IMR-90 (cell line): ENCODE measurements at regions not wholly inside any gene's neighbourhood (a gene's known extent, or its start where the extent isn't known, plus 50 kb on each side); places are given as distances from the start of the nearest gene placed in this dataset.
A peak's percentile ranks its signal among the peaks of the same experiment; 100 is the strongest.

Experiments used
- ATAC-seq: fragments of 200-7000 bp; cut with Tn5 transposase; 2 replicates; pipeline ENCODE4 v1.9.1; 2020; ENCODE audit warnings: low read depth, mild to moderate bottlenecking, moderate library complexity
- BruUV-seq: library from RNA; stranded (reverse); fragments of 400-500 nt; replicated peaks from 2 replicates; lab custom pipeline; 2021; lab: Mats Ljungman, UMichigan
- CTCF ChIA-PET: fragments of 300-600 bp; formaldehyde crosslinking; extraction: SDS; loops from one replicate; lab custom pipeline; 2021; ENCODE audit warnings: antibody characterized with exemption; lab: Yijun Ruan, JAX
- POLR2A ChIA-PET: fragments of 300-600 bp; sonication (Branson Sonifier 250); formaldehyde crosslinking; loops from one replicate; lab custom pipeline; 2022; ENCODE audit warnings: antibody characterized with exemption; ENCODE audit not compliant: unreplicated experiment; lab: Charles Lee
- DNase-seq: peaks from one replicate; pipeline ENCODE4 v3.0.0; 2013
- H2AFZ ChIP-seq: replicated peaks from 2 replicates; pipeline ENCODE3; 2013; ENCODE audit warnings: low read length, mild to moderate bottlenecking; ENCODE audit not compliant: poor library complexity
- H2AK5ac ChIP-seq: 2 replicates; pipeline ENCODE4 v1.6.1; 2013; ENCODE audit warnings: low read depth, low read length, inconsistent platforms
- H2AK9ac ChIP-seq: replicated peaks from 2 replicates; pipeline ENCODE3; 2013; ENCODE audit warnings: mild to moderate bottlenecking, low read depth, low read length, moderate library complexity; ENCODE audit not compliant: poor library complexity
- H2BK120ac ChIP-seq: 2 replicates; pipeline ENCODE4 v1.6.1; 2013; ENCODE audit warnings: low read depth, low read length, inconsistent platforms
- H2BK15ac ChIP-seq: 3 replicates; pipeline ENCODE4 v1.6.1; 2013; ENCODE audit warnings: low read depth, low read length, inconsistent platforms
- H2BK20ac ChIP-seq: 2 replicates; pipeline ENCODE4 v1.6.1; 2013; ENCODE audit warnings: low read depth, mild to moderate bottlenecking, inconsistent platforms, low read length, moderate library complexity
- H2BK5ac ChIP-seq: 2 replicates; pipeline ENCODE4 v1.6.1; 2013; ENCODE audit warnings: mild to moderate bottlenecking, low read depth, low read length, inconsistent platforms; ENCODE audit not compliant: poor library complexity, severe bottlenecking
- H3K14ac ChIP-seq: replicated peaks from 2 replicates; pipeline ENCODE4 v1.6.1; 2013; ENCODE audit warnings: low read depth, low read length, inconsistent platforms
- H3K18ac ChIP-seq: 2 replicates; pipeline ENCODE4 v1.6.1; 2013; ENCODE audit warnings: low read depth, low read length, control low read depth
- H3K23ac ChIP-seq: 2 replicates; pipeline ENCODE4 v1.6.1; 2013; ENCODE audit warnings: low read depth, low read length, inconsistent platforms
- H3K27ac ChIP-seq: 2 replicates; pipeline ENCODE4 v1.5.1; 2013; ENCODE audit warnings: mild to moderate bottlenecking, control low read depth, low read length; ENCODE audit not compliant: insufficient read depth
- H3K27me3 ChIP-seq: 2 replicates; pipeline ENCODE4 v1.6.1; 2013; ENCODE audit warnings: low read length; ENCODE audit not compliant: control insufficient read depth, insufficient read depth
- H3K36me3 ChIP-seq: 2 replicates; pipeline ENCODE4 v1.6.1; 2013; ENCODE audit warnings: low read length, mixed read lengths; ENCODE audit not compliant: control insufficient read depth, insufficient read depth
- H3K4ac ChIP-seq: 2 replicates; pipeline ENCODE4 v1.6.1; 2013; ENCODE audit warnings: low read depth, low read length, inconsistent platforms
- H3K4me1 ChIP-seq: 2 replicates; pipeline ENCODE4 v1.6.1; 2013; ENCODE audit warnings: low read length, mixed read lengths; ENCODE audit not compliant: control insufficient read depth, insufficient read depth
- H3K4me2 ChIP-seq: 2 replicates; pipeline ENCODE4 v1.6.1; 2013; ENCODE audit warnings: low read depth, mild to moderate bottlenecking, control low read depth, low read length, moderate library complexity
- H3K4me3 ChIP-seq: 2 replicates; pipeline ENCODE4 v1.5.1; 2013; ENCODE audit warnings: low read depth, mild to moderate bottlenecking, control low read depth, low read length, moderate library complexity; ENCODE audit not compliant: insufficient read depth
- H3K56ac ChIP-seq: 2 replicates; pipeline ENCODE4 v1.6.1; 2013; ENCODE audit warnings: low read length, inconsistent platforms; ENCODE audit not compliant: insufficient read depth; ENCODE audit errors: extremely low read depth
- H3K79me1 ChIP-seq, 2 experiments: 2 replicates each; pipeline ENCODE4 v1.6.1; 2013; ENCODE audit warnings: low read length in 2 of 2, inconsistent platforms in 1 of 2, low read depth in 1 of 2
- H3K9ac ChIP-seq: 2 replicates; pipeline ENCODE4 v1.6.1; 2013; ENCODE audit warnings: low read depth, low read length, control low read depth
- H3K9me1 ChIP-seq: 2 replicates; pipeline ENCODE4 v1.6.1; 2013; ENCODE audit warnings: low read length, inconsistent platforms; ENCODE audit not compliant: insufficient read depth
- H3K9me3 ChIP-seq: 2 replicates; pipeline ENCODE4 v1.6.1; 2013; ENCODE audit warnings: low read length; ENCODE audit not compliant: control insufficient read depth, insufficient read depth
- H4K20me1 ChIP-seq: 2 replicates; pipeline ENCODE4 v1.6.1; 2013; ENCODE audit warnings: low read length, inconsistent platforms; ENCODE audit not compliant: insufficient read depth
- H4K5ac ChIP-seq: 2 replicates; pipeline ENCODE4 v1.6.1; 2013; ENCODE audit warnings: mild to moderate bottlenecking, low read depth, low read length, control low read depth
- H4K8ac ChIP-seq, 2 experiments: 2 replicates each; pipeline ENCODE4 v1.6.1; 2013; ENCODE audit warnings: low read depth in 2 of 2, low read length in 2 of 2, control low read depth in 1 of 2, inconsistent platforms in 1 of 2
- H4K91ac ChIP-seq: 2 replicates; pipeline ENCODE4 v1.6.1; 2013; ENCODE audit warnings: low read depth, low read length, inconsistent platforms; ENCODE audit not compliant: insufficient read depth
- BHLHE40 ChIP-seq: fragments of 150-350 bp; IDR thresholded peaks from 2 replicates; pipeline ENCODE4 v1.6.1; 2016; ENCODE audit warnings: mild to moderate bottlenecking, low read depth, low read length
- CEBPB ChIP-seq: IDR thresholded peaks from 2 replicates; pipeline ENCODE4 v1.6.1; 2012; ENCODE audit warnings: low read depth, low read length, improper control_type of control experiment
- CHD1 ChIP-seq: IDR thresholded peaks from 2 replicates; pipeline ENCODE4 v1.6.1; 2012; ENCODE audit warnings: low read depth, low read length, improper control_type of control experiment
- FOS ChIP-seq: fragments of 150-350 bp; IDR thresholded peaks from 2 replicates; pipeline ENCODE4 v1.6.1; 2016; ENCODE audit warnings: low read depth, low read length
- MAFK ChIP-seq: IDR thresholded peaks from 2 replicates; pipeline ENCODE4 v1.6.1; 2012; ENCODE audit warnings: low read depth, low read length, improper control_type of control experiment
- MAZ ChIP-seq: IDR thresholded peaks from 2 replicates; pipeline ENCODE4 v1.6.1; 2012; ENCODE audit warnings: low read depth, mild to moderate bottlenecking, low read length, improper control_type of control experiment, moderate library complexity, borderline replicate concordance
- MXI1 ChIP-seq: IDR thresholded peaks from 2 replicates; pipeline ENCODE4 v1.6.1; 2012; ENCODE audit warnings: low read depth, mild to moderate bottlenecking, low read length, moderate library complexity, borderline replicate concordance
- NFE2L2 ChIP-seq: fragments of 150-350 bp; IDR thresholded peaks from 2 replicates; pipeline ENCODE4 v1.6.1; 2016; ENCODE audit warnings: low read depth, mild to moderate bottlenecking, low read length
- POLR2A ChIP-seq: IDR thresholded peaks from 2 replicates; pipeline ENCODE4 v1.6.1; 2012; ENCODE audit warnings: mild to moderate bottlenecking, low read depth, low read length
- RAD21 ChIP-seq: IDR thresholded peaks from 2 replicates; pipeline ENCODE4 v1.6.1; 2012; ENCODE audit warnings: low read length, improper control_type of control experiment
- RCOR1 ChIP-seq: IDR thresholded peaks from 2 replicates; pipeline ENCODE4 v1.6.1; 2012; ENCODE audit warnings: mild to moderate bottlenecking, low read length, improper control_type of control experiment; ENCODE audit not compliant: insufficient replicate concordance
- RFX5 ChIP-seq: IDR thresholded peaks from 2 replicates; pipeline ENCODE4 v1.8.0; 2012; ENCODE audit warnings: low read depth, mild to moderate bottlenecking, low read length, moderate library complexity
- SMC3 ChIP-seq: fragments of 150-350 bp; IDR thresholded peaks from 2 replicates; pipeline ENCODE4 v1.6.1; 2016; ENCODE audit warnings: low read depth, mild to moderate bottlenecking, antibody characterized with exemption, low read length, moderate library complexity
- WGBS, 2 experiments: methylation state at CpG; one replicate each; pipeline versions ENCODE4 v1.1.5 to v1.1.7; 2013; ENCODE audit warnings: missing lambda C conversion rate in 2 of 2; ENCODE audit not compliant: insufficient read length in 1 of 2; ENCODE audit errors: extremely low coverage in 2 of 2; 5-methylcytosine and 5-hydroxymethylcytosine counted together
- dilution Hi-C: fragments of 300-500 bp; cut with HindIII; formaldehyde crosslinking; loops from one replicate; pipeline ENCODE4 v1.14.3; 2018; ENCODE audit warnings: low sequenced_read_pairs; ENCODE audit not compliant: unreplicated experiment
- in situ Hi-C: fragments of 300-500 bp; cut with MboI; formaldehyde crosslinking; loops from 3 replicates; pipeline ENCODE4 v1.14.3; 2019; ENCODE audit warnings: low sequenced_read_pairs, inconsistent platforms, mixed read lengths
- intact Hi-C: fragments of 100-400 bp; cut with micrococcal nuclease; formaldehyde crosslinking; loops from 2 replicates; pipeline ENCODE4 v1.10.0; 2022
- TF ChIP-seq, protein P1 (sequence below): fragments of 150-350 bp; IDR thresholded peaks from 2 replicates; pipeline ENCODE4 v1.6.1; 2016; ENCODE audit warnings: low read depth, mild to moderate bottlenecking, low read length, moderate library complexity, borderline replicate concordance
- TF ChIP-seq, protein P2 (sequence below): conservative IDR thresholded peaks from 2 replicates; pipeline ENCODE4 v1.5.1; 2012; ENCODE audit warnings: mild to moderate bottlenecking, low read depth, low read length, improper control_type of control experiment
- TF ChIP-seq, protein P3 (sequence below): fragments of 150-350 bp; IDR thresholded peaks from 2 replicates; pipeline ENCODE4 v1.6.1; 2017; ENCODE audit warnings: mild to moderate bottlenecking, antibody characterized with exemption, low read length, low read depth

DNA sequence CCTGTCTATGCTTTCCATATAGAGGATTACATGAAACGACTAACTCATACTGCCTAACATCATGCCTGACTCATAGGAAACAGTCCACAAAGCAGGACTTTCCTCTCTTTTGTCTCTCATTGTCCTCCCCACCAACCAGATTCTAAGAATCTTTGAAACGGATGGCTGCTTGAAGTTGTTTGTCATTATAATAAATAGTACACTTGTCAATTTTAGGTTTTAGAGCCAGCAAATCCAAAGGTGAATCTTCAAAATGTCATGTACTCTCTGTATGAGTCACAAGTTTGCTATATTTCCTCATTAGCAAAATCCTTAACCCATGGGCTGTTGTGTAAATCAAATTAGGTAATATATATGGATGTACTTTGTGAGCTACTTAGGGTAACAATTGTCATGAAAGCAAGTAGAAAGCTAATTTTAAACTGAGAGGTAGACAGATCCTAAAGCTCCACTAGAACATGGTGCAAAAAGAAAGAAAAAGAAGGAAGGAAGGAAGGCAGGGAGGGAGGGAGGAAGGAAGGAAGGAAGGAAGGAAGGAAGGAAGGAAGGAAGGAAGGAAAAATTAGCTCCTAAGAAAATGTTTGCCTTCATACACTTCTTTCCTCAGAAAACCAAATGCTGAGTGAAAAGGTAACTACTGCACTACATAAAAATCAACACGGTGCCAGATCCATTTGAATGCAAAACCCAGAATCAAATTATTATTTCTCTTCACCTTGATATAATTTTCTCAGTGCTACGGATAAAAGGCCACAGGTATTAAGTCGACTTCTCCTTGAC, 129.5 kb upstream of the PRMT6 start:
- Histone ChIP-seq H3K79me1 (no peaks in the 10 kb centered on the region), H2AK5ac (no peak overlapping the region), H4K91ac (no peak overlapping the region), H3K14ac (no peak overlapping the region), H3K27me3 (no peaks in the 10 kb centered on the region), H3K4me3 (no peak overlapping the region), H3K36me3 (no peaks in the 10 kb centered on the region), H3K9me3 (no peaks in the 10 kb centered on the region), H2BK15ac (no peak overlapping the region), H3K18ac (no peak overlapping the region), H3K9ac (no peak overlapping the region), H3K4me1 (no peaks in the 10 kb centered on the region), H3K23ac (no peak overlapping the region), H3K27ac (no peak overlapping the region), H3K9me1 (no peaks in the 10 kb centered on the region), H2AK9ac (no peak overlapping the region), H3K4me2 (no peak overlapping the region), H3K56ac (no peak overlapping the region), H4K8ac (no peak overlapping the region), H2BK5ac (no peak overlapping the region), H4K20me1 (no peaks in the 10 kb centered on the region), H2AFZ (no peak overlapping the region), H2BK20ac (no peak overlapping the region), H2BK120ac (no peak overlapping the region), H4K5ac (no peak overlapping the region), H3K4ac (no peak overlapping the region)
- ChIA-PET CTCF (interaction anchor here (0.7 kb wide), 1 partner anchor 23 kb away, joined by 4 read pairs; no protein-coding TSS in a partner anchor), POLR2A (no interaction called here)
- no TSS peak for BruUV-seq
- DNase-seq (peak; percentile 23), ATAC-seq (no peak)
- intact Hi-C loops (no loop called here), dilution Hi-C loops (no loop called here), in situ Hi-C loops (no loop called here)
- TF ChIP-seq CHD1 = no peak
- no peak for TF ChIP-seq RCOR1
- TF ChIP-seq, protein P1, sequence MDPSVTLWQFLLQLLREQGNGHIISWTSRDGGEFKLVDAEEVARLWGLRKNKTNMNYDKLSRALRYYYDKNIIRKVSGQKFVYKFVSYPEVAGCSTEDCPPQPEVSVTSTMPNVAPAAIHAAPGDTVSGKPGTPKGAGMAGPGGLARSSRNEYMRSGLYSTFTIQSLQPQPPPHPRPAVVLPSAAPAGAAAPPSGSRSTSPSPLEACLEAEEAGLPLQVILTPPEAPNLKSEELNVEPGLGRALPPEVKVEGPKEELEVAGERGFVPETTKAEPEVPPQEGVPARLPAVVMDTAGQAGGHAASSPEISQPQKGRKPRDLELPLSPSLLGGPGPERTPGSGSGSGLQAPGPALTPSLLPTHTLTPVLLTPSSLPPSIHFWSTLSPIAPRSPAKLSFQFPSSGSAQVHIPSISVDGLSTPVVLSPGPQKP = no peak
- no peak for TF ChIP-seq POLR2A
- no peak for TF ChIP-seq BHLHE40
- TF ChIP-seq SMC3 = no peak
- no peak for TF ChIP-seq RFX5
- no peak for TF ChIP-seq NFE2L2
- TF ChIP-seq MAZ = no peak
- TF ChIP-seq, protein P2, sequence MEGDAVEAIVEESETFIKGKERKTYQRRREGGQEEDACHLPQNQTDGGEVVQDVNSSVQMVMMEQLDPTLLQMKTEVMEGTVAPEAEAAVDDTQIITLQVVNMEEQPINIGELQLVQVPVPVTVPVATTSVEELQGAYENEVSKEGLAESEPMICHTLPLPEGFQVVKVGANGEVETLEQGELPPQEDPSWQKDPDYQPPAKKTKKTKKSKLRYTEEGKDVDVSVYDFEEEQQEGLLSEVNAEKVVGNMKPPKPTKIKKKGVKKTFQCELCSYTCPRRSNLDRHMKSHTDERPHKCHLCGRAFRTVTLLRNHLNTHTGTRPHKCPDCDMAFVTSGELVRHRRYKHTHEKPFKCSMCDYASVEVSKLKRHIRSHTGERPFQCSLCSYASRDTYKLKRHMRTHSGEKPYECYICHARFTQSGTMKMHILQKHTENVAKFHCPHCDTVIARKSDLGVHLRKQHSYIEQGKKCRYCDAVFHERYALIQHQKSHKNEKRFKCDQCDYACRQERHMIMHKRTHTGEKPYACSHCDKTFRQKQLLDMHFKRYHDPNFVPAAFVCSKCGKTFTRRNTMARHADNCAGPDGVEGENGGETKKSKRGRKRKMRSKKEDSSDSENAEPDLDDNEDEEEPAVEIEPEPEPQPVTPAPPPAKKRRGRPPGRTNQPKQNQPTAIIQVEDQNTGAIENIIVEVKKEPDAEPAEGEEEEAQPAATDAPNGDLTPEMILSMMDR = no peak
- TF ChIP-seq MXI1 = no peak
- TF ChIP-seq RAD21 = no peak
- TF ChIP-seq MAFK = no peak
- TF ChIP-seq CEBPB = no peak
- TF ChIP-seq, protein P3, sequence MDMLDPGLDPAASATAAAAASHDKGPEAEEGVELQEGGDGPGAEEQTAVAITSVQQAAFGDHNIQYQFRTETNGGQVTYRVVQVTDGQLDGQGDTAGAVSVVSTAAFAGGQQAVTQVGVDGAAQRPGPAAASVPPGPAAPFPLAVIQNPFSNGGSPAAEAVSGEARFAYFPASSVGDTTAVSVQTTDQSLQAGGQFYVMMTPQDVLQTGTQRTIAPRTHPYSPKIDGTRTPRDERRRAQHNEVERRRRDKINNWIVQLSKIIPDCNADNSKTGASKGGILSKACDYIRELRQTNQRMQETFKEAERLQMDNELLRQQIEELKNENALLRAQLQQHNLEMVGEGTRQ = no peak
- no peak for TF ChIP-seq FOS
- WGBS, 2 experiments = no CpG with 5 or more reads among the region's 5 CpGs
